Inferior parietal cortex (tissue), 1 donor: ENCODE measurements at regions not wholly inside any gene's neighbourhood (a gene's known extent, or its start where the extent isn't known, plus 50 kb on each side); places are given as distances from the start of the nearest gene placed in this dataset.

Source experiments
- DNase-seq: peaks from one replicate; pipeline ENCODE4 v3.0.0-alpha.2; 2016; ENCODE audit errors: extremely low spot score

DNA sequence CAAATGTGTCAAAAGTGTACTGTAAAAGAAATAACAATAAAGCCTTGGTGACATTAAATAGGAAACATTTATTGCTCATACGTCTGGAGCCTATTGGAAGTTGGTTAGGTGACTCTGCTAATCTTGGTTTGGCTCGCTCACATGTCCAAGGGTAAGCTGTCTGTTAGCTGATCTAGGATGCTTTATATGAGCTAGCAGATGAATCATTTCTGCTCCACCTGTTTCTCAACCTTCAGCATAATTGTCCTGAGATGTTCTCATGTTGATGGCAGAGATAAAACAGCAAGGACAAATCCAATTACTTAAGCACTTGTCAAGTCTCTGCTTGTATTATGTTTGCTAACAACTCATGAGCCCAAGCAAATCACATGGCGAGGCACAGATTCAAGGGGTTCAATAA lies 56.0 kb upstream of the CD53 start:
- DNase-seq: no peak

DNA sequence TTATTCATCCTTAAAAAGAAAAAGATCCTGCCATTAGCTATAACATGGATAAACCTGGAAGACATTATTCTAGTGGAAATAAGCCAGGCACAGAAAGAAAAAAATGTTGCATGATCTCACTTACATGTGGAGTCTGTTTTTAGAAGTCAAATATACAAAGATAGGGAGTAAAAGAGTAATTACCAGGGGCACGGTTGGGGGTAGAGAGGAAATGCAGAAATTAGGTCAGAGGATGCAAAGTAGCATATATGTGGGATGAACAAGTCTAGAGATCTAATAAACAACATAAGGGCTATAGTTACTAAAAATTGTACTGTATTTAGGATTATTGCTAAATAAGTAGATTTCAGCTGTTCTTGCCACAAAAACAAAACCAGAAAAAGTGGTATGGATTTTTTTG lies 61.4 kb upstream of the CD53 start:
- no peak for DNase-seq

DNA sequence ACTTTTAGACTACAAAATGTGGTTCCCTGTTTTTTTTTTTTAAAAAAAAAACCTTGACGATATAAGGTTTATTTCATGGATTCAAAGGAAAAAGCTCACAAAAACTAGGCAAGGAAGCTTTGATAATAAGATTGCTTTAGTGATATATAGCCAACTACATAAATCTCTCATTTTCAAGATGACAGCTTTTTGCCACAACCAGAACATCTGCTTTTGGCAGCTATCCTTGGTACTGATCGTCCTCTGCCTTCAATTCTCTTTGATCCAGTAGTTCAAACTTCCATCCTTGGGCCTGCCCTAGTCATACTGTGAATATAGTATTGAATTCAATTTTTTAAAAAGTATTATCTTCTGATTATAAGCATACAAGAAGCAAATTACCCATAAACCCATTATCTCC lies 72.9 kb upstream of the CD53 start:
- DNase-seq: no peak

DNA sequence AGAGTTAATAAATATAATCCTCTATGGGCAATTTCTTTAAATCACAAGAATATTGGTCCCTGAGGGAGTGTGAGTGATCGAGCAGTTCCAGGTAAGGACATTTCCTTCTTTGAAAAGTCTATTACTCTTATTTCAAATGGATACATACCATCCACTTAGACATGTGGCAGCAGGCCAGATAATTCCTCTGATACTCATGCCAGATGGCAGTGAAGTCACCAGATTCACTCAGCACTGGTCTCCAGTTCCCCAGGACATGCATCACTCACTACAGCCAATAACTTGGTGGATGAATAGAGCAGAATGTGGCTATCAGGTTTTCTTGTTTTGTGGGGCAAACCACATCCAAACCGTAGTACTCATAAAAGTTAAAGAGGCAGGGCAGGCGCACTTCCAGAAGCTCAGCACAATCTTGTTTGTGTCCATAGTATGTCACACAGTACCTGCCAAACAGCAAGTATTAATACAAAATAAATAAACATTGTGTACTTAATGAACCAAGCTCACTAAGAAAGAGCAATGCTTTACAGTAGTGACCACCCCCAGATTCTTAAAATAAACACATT lies 74.2 kb upstream of the CD53 start:
- no peak for DNase-seq

DNA sequence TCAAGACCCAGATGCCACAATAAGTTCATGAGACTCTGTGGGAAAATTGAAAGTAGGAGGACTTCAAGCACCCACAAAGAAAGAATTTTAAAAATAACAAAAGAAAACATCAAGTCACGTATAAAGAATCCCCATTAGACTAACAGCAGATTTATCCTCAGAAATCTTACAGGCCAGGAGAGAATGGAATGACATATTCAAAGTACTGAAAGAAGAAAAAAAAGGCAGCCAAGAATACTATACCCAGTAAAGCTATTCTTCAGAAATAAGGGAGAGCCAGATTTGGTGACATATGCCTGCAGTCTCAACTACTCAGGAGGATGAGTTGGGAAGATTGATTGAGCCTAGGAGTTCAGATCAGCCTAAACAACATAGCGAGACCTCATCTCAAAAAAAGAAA lies 84.3 kb upstream of the CD53 start:
- DNase-seq: no peak

DNA sequence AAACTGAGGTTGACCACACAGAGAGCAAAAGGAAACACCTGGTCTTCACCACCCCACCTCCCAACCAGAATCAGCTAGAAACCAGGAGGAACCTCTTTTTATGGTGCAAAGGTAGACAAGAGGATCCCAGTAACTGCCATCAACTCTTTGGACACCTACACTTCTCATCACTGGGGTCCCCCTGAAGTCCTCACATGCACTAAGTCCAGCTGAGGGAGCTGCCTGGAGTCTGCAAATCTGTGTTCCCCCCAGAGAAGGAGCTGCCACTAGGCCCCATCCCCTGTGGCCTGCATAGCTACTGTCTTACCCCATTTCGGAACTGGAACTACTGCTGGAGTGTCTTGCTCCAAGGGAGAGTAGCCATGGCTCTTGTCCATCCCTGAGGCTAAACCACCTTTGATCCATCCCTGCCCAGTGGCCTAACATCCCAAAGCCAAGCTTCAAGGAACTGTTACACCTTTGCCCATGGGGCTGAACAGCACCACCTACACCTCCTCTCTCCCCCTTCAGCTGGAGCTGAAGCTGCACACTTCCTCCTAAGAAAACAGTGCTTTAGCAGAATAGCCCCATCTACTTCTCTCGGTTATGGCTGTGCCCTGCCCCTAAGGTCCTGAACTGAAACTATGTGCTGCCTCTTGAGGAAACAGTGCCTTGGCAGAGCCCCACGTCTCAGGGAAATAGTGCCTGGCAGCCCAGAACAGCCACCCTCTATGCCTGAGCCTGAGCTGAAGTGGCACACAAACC lies 85.4 kb upstream of the CD53 start:
- DNase-seq: no peak

DNA sequence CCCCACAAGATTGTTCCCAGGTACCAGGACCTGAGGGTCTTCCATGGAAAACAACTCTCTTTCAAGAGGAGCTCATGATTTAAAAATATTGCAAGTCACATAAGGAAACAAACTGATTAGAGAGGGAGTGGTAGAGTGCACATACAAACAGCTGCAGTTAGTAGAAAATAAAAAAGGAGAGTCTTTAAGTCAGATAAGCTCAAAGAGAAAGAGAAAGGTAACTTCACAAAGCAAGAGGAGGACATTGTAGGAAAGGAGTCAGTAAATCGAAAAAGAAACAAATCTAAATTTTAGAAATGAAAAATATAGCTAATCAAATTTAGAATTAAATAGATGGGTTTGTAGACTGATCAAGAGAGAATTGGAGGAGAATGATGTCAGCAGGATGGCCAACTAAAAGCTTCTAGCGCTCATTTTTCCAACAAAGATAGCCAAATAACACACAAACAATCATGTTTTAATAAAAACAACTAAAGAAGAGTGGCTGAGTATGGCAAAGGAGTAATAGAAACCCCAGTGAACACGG lies 86.1 kb upstream of the CD53 start:
- no peak for DNase-seq

DNA sequence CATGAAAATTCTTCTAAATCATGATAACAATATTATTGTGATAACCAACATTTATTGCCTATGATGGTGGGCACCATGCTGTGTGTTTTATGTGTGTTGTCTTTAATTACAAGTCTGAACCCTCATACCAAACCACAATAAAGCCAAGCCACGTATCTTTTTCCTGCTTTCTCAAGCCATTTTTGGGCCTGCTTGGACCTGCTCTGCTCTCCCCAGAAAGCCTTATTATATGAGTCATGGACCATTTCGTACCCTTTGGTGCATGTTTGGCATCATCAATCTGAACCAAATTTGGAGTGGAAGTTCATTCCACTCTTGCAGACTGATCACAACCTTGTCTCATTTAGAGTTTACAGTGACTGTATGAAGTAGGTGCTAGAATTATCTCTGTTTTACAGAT lies 87.3 kb upstream of the CD53 start:
- no peak for DNase-seq

DNA sequence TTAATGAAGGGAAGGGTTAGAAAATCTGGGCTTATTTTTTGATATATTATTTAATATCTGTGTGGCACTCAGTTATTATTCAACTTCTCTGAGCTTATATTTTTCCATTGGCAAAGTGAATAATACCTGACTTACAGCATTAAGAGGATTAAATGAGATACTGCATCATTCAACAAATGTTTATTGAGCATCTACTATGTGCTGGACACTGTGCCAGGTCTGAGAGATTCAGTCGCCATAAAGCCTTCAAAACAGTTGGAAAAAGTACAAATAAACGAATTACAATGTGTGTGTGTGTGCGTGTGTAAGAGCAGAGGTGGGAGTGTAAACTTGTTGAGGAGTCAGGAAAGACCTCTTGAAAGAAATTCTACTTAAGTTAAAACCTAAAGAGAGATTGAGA lies 87.9 kb upstream of the CD53 start:
- DNase-seq: no peak

DNA sequence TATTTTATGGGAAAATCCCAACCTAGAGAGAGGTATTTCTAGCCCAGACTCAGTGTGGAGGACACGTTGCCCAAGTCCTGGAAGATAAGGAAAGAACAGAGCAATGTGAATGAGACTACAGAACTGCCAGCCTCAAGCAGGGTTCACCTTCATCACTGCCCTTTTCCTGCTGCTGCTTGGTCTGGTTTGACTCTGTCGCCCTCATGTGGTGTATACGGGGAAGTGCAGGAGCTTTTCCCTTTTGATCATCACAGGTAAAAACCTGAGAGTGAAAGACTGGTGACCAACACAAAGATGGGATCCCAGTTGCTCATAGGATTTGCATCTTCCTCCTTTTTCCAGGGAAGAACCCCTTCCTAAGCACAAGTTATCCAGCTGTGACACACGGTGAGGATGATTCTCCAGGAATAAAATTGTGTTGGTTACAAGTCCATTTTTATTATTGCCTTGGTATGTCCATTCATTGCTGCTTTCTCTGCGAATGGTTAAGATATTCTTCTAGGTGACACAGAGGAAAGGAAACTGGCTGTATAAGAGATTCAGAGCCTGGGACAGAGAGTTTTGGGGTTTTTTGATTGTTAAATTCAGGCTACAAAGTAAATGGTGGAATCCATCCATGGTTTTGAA lies 89.5 kb upstream of the CD53 start:
- DNase-seq: peak; percentile 81

DNA sequence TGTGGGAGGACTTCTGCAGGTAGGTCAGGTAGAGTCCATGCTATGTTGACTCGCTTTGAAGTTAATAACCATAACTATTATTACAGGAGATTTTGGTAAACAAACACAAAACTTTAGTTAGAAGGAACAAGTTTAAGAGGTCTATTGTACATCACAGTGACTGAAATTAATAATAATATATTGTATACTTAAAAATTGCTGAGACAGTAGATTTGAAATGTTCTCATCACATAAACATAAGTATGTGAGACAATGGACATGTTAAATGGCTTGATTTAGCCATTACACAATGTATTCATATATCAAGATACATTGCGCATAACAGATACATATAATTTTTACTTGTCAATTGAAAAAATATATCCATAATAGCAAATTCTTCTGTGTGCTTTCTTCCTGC lies 91.4 kb upstream of the CD53 start:
- DNase-seq: no peak

DNA sequence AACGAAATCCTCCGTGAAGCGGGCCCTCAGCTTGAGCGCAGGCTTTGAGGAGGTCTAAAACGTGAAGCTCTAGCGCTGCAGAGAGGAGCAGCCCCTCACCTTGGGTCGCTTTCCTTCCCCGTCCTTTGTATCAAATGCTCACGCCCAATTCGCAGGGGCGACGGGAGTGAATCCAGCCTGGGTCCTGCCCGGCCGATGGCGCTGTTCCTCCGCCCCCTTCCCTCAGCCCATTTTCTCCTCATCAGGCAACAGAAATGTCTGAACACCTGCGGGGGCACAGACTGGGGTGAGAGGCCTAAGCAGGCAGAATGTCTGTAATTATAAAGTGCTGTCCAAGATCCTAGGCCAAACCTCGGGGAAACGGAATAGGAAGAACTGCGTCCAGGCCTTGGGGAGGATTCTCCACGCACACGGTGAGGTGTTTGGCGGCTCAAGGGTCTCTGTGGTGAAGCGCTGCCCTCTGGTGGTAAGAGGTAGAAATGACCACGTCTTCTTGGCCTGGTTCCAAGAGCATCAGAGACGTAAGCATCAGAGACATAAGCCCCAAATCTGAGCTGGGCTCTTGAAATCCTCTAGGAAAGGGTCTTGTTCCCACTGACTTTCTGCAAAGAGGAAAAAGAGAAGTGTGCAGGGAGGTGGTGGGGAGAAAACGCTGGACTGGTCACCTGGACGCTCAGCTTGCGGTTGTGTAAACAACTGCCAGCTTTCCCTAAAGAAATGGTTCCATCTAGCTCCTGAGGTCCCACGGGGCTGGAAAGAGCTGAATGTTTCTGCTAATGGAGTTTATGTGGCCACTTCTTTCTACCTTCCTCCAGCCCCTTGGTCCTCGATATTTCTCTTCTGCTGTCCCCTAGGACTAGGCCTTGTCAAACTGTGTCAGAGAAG lies 92.1 kb upstream of the CD53 start:
- DNase-seq: peak; percentile 91

DNA sequence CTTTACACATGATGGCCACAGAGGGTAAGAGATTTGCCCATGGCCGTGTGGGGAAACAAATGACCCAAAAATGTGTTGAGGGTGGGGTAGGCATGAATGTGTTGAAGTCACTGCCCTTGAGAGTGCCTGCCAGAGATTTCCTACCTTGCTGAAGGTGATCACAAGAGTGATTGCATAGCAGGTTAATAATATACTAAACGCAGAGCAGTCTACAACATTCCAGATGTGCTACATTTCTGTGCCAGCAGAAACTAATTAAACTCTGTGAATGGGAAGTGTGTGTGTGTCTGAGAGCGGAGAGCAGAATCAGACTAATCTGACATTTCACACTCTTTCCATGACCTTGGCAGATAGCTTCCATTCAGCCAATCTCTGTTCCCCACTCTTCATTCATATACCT lies 93.3 kb upstream of the CD53 start:
- no peak for DNase-seq

DNA sequence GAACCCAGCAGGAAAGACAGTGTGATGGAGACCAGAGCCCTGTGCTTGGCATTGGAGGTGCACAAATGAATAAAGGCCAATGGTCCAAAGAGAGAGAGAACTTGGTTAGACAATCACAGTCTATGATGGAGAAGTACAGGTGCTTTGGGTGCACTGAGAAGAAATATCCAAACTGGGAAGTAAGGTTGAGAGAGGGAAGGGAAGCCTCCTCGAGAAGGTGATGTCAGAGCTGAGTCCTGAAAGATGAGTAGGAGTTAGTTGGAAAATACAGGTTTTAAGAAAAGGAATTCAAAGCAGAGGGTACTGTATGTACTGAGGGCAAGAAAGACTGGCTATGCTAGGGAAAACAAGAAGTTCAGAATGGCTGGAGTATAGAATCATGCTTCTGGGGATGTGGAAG lies 94.1 kb upstream of the CD53 start:
- no peak for DNase-seq

DNA sequence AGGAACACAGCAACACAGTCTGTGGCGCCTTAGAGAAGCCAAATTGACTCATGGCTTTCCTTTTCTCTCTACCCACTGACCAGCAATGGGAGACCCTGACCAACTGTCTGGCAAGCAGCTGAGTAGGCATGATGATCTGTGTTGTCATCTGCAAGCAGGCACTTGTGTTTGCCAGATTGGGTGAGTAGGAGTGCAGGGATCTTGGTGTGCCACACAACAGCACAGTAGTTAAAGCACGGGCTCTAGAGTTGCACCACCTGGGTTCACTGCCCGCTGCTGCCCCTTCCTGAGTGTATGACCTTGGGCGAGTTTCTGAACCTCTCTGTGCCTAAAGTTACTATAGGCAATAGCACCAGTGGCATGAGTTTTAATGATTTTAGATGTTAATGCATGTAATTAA lies 95.7 kb upstream of the CD53 start:
- no peak for DNase-seq

DNA sequence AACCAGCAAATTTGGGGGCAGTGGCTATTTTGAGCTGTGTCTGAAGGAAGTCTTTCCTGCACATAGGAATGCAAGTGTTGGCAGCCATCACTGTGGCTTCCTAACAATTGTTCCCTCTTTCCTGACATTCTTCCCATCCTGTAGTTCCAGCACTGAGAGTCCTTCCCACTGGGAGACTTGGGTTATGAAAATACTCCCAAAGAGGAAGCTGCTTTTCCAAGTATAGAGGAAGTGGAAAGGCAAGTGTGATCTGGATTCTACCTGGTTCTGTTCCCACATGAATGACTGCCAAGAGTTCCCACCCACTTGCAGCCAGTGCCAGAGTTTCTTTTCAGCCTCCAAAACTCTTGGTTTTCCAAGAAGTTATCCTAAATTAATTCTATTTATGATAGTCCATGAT lies 98.5 kb upstream of the CD53 start:
- DNase-seq: no peak

DNA sequence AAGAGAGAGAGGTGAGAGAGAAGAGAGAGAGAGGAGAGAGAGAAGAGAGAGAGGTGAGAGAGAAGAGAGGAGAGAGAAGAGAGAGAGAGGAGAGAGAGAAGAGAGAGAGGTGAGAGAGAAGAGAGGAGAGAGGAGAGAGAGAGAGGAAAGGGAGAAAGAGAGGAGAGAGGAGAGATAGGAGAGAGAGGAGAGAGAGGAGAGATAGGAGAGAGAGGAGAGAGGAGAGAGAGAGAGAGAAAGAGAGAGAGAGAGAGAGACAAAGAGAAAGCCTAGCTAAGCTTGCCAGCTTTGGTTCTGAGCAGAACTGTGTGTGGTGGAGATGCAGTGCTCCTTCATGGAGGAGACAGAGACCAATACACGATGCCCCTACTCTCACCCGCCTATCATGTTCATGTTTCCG lies 99.1 kb upstream of the KCNA3 start:
- no peak for DNase-seq

DNA sequence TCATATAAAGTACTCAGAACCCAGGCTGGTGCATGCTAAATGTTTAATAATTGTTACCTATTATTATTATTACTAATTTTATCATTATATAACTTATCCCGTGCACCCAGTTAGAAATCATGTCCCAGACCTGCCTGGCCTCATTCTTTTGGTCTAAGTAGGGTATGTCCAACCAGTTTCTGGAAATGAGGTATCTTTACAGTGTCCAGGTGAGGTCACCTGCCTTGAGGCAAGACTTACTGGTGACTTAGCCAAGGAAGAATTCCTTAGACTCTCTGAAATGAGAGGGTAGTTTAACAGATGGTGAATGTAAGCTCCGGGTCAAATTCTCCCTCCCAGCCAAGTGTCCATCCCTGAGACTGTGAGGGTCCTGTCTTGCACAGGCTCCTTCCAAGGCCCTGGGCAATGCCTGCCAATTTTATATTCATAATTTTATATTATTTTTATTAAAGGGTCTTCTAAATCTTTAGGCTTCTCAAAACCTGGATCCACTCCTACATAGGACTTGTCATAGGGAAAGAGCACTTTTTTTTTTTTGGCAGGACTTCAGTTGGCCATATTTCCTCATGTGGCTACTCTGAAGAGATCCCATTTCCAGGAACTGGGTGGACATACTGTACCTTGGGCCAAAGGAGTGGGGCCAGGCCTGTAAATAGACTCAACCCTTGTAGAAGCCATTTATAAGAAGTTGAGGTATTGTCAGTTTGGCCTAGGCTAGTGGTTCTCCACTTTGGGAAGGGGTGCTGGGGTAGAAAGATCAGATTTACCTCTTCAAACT lies 96.7 kb upstream of the KCNA3 start:
- DNase-seq: no peak

DNA sequence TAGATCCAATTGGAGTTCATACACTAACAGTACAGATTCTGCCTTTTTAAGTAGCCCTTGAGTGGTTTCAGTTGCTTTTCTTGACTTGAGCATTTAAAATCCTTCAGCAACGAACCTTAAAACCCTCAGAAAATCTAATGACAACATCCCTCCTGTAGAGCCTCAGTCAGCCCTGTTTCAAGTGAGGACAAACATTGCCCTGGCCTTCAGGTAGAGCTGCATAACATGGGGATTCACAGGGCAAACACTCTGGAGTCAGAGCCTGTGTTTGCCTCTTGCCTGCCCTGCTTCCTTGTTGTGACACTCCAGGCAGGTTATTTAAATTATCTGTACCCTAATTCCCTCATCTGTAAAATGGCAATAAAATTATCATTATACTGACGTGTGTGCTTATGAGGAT lies 96.1 kb upstream of the KCNA3 start:
- no peak for DNase-seq

DNA sequence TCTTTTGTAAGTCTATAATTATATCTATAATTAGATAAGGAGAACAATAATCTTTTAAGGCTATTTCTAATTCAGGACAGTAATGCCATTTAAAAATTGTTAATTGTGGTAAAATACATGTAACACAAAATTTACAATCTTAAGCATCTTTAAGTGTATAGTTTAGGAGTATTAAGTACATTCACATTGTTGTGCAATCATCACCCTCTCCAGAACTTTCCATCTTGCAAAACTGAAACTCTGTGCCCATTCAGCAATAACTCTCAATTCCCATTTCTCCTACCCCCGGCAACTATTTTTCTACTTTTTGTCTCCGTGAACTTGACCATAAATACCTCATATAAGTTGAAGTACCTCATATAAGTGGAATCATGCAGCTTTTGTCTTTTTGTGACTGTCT lies 93.9 kb upstream of the KCNA3 start:
- DNase-seq: no peak

DNA sequence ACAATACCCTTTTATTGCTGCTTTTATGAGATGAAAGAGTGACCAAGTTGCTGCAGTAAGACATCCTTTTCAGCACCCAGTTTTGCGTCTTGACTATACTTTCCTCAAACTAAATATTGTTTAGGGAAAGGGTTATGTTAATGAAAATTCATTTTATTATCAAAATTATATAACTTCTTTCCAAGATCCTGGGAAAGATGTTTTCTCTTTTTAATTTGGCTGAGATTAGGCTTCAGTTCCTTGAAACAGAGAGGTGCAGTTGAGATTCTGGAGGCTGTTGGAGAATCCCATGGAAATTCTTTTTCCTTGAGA lies 91.6 kb upstream of the KCNA3 start:
- DNase-seq: no peak
